Gastrocnemius medialis (tissue), 4 donors: ENCODE measurements at regions not wholly inside any gene's neighbourhood (a gene's known extent, or its start where the extent isn't known, plus 50 kb on each side); places are given as distances from the start of the nearest gene placed in this dataset.

Experiments used
- ATAC-seq, 2 donors: fragments of 150-250 bp; one replicate each; pipeline ENCODE4 v1.9.1; 2016
- DNase-seq, 2 donors: peaks; one replicate each; pipeline ENCODE4 v3.0.0-alpha.2; 2019
- H3K27ac ChIP-seq, 4 donors: fragments of 200-600 bp; sonication (generic); 1 replicate in 1 of 4; 2 replicates in 3 of 4; pipeline ENCODE4 v1.5.1; 2016 to 2018; ENCODE audit warnings: mild to moderate bottlenecking in 2 of 4, moderate library complexity in 1 of 4
- H3K27me3 ChIP-seq, 3 donors: fragments of 200-600 bp; sonication (generic) in 2 of 3; 1 replicate in 1 of 3; 2 replicates in 2 of 3; pipeline versions ENCODE4 v1.5.1 to v1.6.0; 2016 to 2019; ENCODE audit warnings: mild to moderate bottlenecking in 1 of 3, moderate library complexity in 1 of 3
- H3K36me3 ChIP-seq, 2 donors: fragments of 200-600 bp; sonication (generic) in 1 of 2; one replicate each; pipeline ENCODE4 v1.5.1; 2017 to 2018
- H3K4me1 ChIP-seq, 2 donors: fragments of 200-600 bp; sonication (generic) in 1 of 2; one replicate each; pipeline ENCODE4 v1.5.1; 2016 to 2017; ENCODE audit warnings: mild to moderate bottlenecking in 2 of 2
- H3K4me3 ChIP-seq, 4 donors: fragments of 200-600 bp; sonication (generic) in 3 of 4; 1 replicate in 1 of 4; 2 replicates in 3 of 4; pipeline ENCODE4 v1.5.1; 2016 to 2019; ENCODE audit warnings: mild to moderate bottlenecking in 2 of 4
- H3K9me3 ChIP-seq, 3 donors: fragments of 200-600 bp; sonication (generic) in 2 of 3; 1 replicate in 1 of 3; 2 replicates in 2 of 3; pipeline ENCODE4 v1.5.1; 2016 to 2019
- POLR2A ChIP-seq, 2 donors: fragments of 450-650 bp; IDR thresholded peaks; one replicate each; pipeline ENCODE4 v1.6.1; 2017; ENCODE audit warnings: antibody characterized with exemption in 2 of 2, mild to moderate bottlenecking in 2 of 2, moderate library complexity in 2 of 2
- in situ Hi-C, 4 donors: fragments of 200-750 bp; cut with MboI; loops; one replicate each; pipeline versions ENCODE4 v1.15.0 to v1.8.0; 2017; ENCODE audit warnings: low sequenced_read_pairs in 4 of 4
- intact Hi-C: fragments of 100-400 bp; cut with DNase I; formaldehyde crosslinking; loops from one replicate; pipeline ENCODE4 v1.15.1; 2023; ENCODE audit warnings: low total_unique reads
- TF ChIP-seq, protein P1 (sequence below), 5 experiments: fragments of 450-650 bp in 3 of 5; fragments of 200-600 bp in 2 of 5; sonication (generic) in 2 of 5; IDR thresholded peaks in 4 of 5; conservative IDR thresholded peaks in 1 of 5; 1 replicate in 4 of 5; 2 replicates in 1 of 5; pipeline ENCODE4 v1.5.1; 2016 to 2019; ENCODE audit warnings: antibody characterized with exemption in 5 of 5, mild to moderate bottlenecking in 3 of 5, moderate library complexity in 3 of 5

DNA sequence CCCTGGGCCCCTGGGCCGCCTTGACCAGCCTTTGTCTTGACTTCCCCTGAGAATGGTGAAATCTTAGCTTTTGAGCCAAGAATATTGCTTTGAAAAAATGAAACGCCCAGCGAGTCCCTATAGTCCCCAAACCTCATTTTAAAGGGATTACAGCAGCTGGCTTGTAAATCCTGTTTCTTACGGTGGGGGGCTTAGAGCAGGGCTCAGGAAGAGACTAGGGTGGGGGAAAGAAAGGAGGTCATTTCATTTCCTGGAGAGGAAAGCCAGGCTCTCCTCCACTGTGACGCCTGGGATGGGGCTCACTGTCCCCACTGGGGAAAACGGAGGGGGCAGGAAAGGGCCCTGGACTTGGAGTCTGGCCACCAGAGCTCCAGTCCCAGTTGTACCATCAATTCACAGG is 72.2 kb upstream of the ALX4 start:
- DNase-seq: no peak
- Histone ChIP-seq H3K4me1 (no peaks in the 10 kb centered on the region), H3K27ac (no peak overlapping the region), H3K4me3 (no peak overlapping the region), H3K9me3 (no peaks in the 10 kb centered on the region), H3K36me3 (no peaks in the 10 kb centered on the region), H3K27me3 (peaks cover 0 to 15% (median 6%) of the 10 kb centered on the region in 3 donors)
- intact Hi-C loops: no loop called here
- in situ Hi-C loops: no loop called here
- TF ChIP-seq POLR2A (IDR thresholded peaks at IDR 0.05): no peak
- TF ChIP-seq, protein P1, sequence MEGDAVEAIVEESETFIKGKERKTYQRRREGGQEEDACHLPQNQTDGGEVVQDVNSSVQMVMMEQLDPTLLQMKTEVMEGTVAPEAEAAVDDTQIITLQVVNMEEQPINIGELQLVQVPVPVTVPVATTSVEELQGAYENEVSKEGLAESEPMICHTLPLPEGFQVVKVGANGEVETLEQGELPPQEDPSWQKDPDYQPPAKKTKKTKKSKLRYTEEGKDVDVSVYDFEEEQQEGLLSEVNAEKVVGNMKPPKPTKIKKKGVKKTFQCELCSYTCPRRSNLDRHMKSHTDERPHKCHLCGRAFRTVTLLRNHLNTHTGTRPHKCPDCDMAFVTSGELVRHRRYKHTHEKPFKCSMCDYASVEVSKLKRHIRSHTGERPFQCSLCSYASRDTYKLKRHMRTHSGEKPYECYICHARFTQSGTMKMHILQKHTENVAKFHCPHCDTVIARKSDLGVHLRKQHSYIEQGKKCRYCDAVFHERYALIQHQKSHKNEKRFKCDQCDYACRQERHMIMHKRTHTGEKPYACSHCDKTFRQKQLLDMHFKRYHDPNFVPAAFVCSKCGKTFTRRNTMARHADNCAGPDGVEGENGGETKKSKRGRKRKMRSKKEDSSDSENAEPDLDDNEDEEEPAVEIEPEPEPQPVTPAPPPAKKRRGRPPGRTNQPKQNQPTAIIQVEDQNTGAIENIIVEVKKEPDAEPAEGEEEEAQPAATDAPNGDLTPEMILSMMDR (IDR thresholded peaks at IDR 0.05 in 4 of 5, conservative IDR thresholded peaks at IDR 0.05 in 1 of 5): no peak
- ATAC-seq: no peak

DNA sequence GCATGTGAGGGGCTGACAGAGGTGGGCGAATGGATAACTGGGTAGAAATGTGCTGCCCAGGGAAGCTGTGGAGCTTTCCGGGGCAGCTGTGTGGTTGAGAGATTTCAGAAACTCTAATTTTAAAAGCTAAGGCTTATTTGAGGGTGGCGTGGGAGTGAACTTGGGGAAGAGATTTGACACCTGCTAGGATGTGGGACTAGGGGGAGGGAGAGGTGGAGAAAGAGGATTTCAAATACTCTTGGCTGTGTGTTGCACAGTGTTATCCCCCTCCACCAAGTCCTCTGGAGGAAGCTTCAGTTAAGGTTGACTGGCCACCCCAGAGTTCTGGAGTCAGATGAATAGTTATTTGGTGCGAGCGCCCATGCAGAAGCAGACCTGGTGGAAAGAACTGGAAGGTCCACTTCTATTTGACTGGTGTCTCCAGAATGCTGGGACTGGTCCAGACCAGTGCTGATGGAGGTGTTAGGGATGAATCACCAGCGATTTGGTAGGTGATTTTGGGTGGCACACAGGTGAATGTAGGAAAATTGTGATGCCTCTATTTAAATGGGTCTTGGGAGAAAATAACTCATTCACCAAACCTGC is 72.8 kb upstream of the ALX4 start:
- in situ Hi-C loops (no loop called here), intact Hi-C loops (no loop called here)
- H3K4me3 ChIP-seq: no peak overlapping the region
- H3K9me3 ChIP-seq: no peaks in the 10 kb centered on the region
- DNase-seq (no peak), ATAC-seq (no peak)
- no peak for TF ChIP-seq POLR2A (IDR thresholded peaks at IDR 0.05)
- TF ChIP-seq, protein P1 (IDR thresholded peaks at IDR 0.05 in 4 of 5, conservative IDR thresholded peaks at IDR 0.05 in 1 of 5): no peak
- H3K36me3 ChIP-seq: no peaks in the 10 kb centered on the region
- no peak overlapping the region for H3K27ac ChIP-seq
- H3K27me3 ChIP-seq: peaks cover 0 to 15% (median 6%) of the 10 kb centered on the region in 3 donors
- no peaks in the 10 kb centered on the region for H3K4me1 ChIP-seq

DNA sequence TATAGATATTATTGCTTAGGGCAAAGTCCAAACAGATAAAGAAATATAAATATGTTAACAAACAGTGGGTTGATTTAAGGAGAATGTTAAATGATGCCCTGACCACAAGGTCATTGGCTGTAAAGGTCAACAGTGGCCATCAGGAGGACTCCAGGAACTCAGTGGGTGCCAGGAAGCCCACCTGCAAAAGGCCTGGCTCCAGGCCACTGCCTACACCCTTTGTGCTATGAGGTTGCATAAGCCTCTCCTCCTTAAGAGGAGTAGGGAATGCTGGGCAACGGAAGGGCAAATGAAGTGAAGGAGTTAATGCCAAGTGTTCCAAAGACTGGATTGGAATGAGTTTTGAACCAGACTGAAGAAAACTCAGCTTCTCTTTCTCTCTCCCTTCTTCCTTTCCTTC is 73.3 kb upstream of the ALX4 start:
- no peak overlapping the region for H3K27ac ChIP-seq
- H3K9me3 ChIP-seq: no peaks in the 10 kb centered on the region
- H3K4me3 ChIP-seq: no peak overlapping the region
- H3K36me3 ChIP-seq: no peaks in the 10 kb centered on the region
- in situ Hi-C loops (no loop called here), intact Hi-C loops (no loop called here)
- ATAC-seq: no peak
- no peaks in the 10 kb centered on the region for H3K4me1 ChIP-seq
- no peak for DNase-seq
- TF ChIP-seq, protein P1 (IDR thresholded peaks at IDR 0.05 in 4 of 5, conservative IDR thresholded peaks at IDR 0.05 in 1 of 5): no peak
- TF ChIP-seq POLR2A (IDR thresholded peaks at IDR 0.05): no peak
- H3K27me3 ChIP-seq: peaks cover 0 to 15% (median 6%) of the 10 kb centered on the region in 3 donors

DNA sequence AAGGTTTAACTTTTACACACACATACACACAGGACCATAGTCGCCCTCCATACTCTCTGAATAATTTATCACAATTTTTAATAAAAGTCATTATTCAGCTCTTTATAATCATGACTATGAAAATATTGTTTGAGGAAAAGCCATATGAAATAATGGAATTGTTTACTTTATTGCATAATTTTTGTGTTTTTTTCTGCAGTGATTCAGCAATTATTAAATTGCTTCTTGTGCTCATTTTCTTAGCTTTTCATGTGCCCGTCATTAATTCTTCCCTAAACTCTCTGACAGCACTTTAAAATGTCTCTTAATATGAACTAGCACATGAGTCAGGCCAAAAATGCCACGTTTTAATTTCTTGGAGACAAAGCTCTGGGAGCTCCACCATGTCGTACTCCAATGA is 77.5 kb upstream of the ALX4 start:
- TF ChIP-seq, protein P1 (IDR thresholded peaks at IDR 0.05 in 4 of 5, conservative IDR thresholded peaks at IDR 0.05 in 1 of 5): no peak
- TF ChIP-seq POLR2A (IDR thresholded peaks at IDR 0.05): no peak
- in situ Hi-C loops (no loop called here), intact Hi-C loops (no loop called here)
- no peaks in the 10 kb centered on the region for H3K36me3 ChIP-seq
- H3K27ac ChIP-seq: no peak overlapping the region
- H3K9me3 ChIP-seq: no peaks in the 10 kb centered on the region
- peaks cover 0 to 4% (median 3%) of the 10 kb centered on the region in 3 donors for H3K27me3 ChIP-seq
- no peak overlapping the region for H3K4me3 ChIP-seq
- DNase-seq (no peak), ATAC-seq (no peak)
- H3K4me1 ChIP-seq: no peaks in the 10 kb centered on the region

DNA sequence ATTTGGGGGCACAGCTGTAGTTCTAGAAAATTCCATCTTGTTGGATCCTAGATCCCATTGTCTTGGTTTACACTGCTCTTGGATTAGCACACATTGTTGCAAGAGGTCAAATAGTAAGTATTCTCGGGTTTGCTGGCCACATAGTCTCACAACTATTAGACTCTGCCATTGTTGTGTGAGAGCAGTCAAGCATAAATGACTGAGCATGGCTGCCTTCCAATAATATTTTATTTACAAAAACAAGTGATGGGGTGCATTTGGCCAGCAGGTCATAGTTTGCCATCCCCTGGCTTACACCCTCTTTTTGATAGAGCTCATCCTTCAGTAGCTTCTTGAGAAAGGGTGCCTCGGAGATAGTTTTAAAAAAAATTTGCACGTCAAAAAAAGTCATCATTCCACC is 77.9 kb upstream of the ALX4 start:
- H3K9me3 ChIP-seq: no peaks in the 10 kb centered on the region
- intact Hi-C loops (no loop called here), in situ Hi-C loops (no loop called here)
- no peak for TF ChIP-seq POLR2A (IDR thresholded peaks at IDR 0.05)
- TF ChIP-seq, protein P1 (IDR thresholded peaks at IDR 0.05 in 4 of 5, conservative IDR thresholded peaks at IDR 0.05 in 1 of 5): no peak
- DNase-seq (no peak), ATAC-seq (no peak)
- H3K27me3 ChIP-seq: peaks cover 0 to 4% (median 3%) of the 10 kb centered on the region in 3 donors
- H3K36me3 ChIP-seq: no peaks in the 10 kb centered on the region
- no peaks in the 10 kb centered on the region for H3K4me1 ChIP-seq
- no peak overlapping the region for H3K4me3 ChIP-seq
- no peak overlapping the region for H3K27ac ChIP-seq
